ENCODE measurements at regions not wholly inside any gene's neighbourhood (a gene's known extent, or its start where the extent isn't known, plus 50 kb on each side); places are given as distances from the start of the nearest gene placed in this dataset.

DNA sequence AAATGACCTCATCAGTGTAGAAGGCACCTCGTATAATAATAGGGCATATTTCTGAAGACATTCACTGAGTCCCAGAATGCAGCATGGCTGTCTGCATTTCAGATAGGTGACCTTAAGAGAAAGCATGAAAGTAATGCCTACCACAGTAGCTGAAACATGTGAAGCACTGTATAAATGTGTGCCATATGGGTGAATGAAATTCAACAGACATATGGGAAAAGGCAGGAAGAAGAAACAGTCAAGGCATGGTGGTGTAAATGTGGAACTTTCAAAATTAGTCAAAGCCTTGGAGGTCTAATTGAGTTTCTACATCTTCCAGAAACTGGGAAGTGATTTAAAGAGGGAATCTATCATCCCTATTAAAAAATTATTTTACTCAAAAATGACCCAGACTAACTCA lies 698.2 kb upstream of the GOT2 start (continued):
- TF ChIP-seq, protein P1, sequence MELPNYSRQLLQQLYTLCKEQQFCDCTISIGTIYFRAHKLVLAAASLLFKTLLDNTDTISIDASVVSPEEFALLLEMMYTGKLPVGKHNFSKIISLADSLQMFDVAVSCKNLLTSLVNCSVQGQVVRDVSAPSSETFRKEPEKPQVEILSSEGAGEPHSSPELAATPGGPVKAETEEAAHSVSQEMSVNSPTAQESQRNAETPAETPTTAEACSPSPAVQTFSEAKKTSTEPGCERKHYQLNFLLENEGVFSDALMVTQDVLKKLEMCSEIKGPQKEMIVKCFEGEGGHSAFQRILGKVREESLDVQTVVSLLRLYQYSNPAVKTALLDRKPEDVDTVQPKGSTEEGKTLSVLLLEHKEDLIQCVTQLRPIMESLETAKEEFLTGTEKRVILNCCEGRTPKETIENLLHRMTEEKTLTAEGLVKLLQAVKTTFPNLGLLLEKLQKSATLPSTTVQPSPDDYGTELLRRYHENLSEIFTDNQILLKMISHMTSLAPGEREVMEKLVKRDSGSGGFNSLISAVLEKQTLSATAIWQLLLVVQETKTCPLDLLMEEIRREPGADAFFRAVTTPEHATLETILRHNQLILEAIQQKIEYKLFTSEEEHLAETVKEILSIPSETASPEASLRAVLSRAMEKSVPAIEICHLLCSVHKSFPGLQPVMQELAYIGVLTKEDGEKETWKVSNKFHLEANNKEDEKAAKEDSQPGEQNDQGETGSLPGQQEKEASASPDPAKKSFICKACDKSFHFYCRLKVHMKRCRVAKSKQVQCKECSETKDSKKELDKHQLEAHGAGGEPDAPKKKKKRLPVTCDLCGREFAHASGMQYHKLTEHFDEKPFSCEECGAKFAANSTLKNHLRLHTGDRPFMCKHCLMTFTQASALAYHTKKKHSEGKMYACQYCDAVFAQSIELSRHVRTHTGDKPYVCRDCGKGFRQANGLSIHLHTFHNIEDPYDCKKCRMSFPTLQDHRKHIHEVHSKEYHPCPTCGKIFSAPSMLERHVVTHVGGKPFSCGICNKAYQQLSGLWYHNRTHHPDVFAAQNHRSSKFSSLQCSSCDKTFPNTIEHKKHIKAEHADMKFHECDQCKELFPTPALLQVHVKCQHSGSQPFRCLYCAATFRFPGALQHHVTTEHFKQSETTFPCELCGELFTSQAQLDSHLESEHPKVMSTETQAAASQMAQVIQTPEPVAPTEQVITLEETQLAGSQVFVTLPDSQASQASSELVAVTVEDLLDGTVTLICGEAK (IDR thresholded peaks at IDR 0.05), result no peak
- TF ChIP-seq, protein P1 (CRISPR knock-in tag; IDR thresholded peaks at IDR 0.05), result no peak
- TF ChIP-seq, protein P2, sequence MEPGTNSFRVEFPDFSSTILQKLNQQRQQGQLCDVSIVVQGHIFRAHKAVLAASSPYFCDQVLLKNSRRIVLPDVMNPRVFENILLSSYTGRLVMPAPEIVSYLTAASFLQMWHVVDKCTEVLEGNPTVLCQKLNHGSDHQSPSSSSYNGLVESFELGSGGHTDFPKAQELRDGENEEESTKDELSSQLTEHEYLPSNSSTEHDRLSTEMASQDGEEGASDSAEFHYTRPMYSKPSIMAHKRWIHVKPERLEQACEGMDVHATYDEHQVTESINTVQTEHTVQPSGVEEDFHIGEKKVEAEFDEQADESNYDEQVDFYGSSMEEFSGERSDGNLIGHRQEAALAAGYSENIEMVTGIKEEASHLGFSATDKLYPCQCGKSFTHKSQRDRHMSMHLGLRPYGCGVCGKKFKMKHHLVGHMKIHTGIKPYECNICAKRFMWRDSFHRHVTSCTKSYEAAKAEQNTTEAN (CRISPR knock-in tag; IDR thresholded peaks at IDR 0.05), result no peak
